CD4-positive, alpha-beta T cell treated with Interleukin-21 for 1 hour (primary cell): ENCODE measurements at regions not wholly inside any gene's neighbourhood (a gene's known extent, or its start where the extent isn't known, plus 50 kb on each side); places are given as distances from the start of the nearest gene placed in this dataset.

Experiments
- DNase-seq: peaks from one replicate; pipeline ENCODE4 v3.0.0-alpha.2; 2020

GRCh38 chrX:66328950-66329596 lies 165.0 kb downstream of the HEPH start:
- DNase-seq, result no peak

GRCh38 chrX:66360894-66361293 lies 196.8 kb downstream of the HEPH start:
- DNase-seq, result no peak

DNA sequence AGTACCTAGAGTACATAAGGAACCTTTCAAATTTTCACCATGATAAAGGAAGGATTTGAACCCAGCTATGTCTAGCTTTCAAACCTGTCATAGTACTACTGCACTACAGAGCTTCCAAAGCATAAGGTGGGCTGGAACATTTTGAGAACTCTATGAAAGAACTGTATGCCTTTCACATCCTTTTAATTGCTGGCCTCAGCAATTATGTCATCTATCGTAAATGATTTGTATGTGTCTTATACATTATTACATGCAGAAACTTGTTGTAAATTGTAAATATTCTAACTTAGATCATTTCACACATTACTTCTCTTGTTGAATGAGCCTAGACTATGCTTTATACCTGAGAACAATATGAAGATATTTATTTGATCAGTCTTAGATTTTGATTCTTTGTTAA lies 220.7 kb downstream of the HEPH start:
- no peak for DNase-seq

GRCh38 chrX:66399273-66399672 lies 235.2 kb downstream of the HEPH start:
- DNase-seq, result no peak

- no peak for DNase-seq
These were observed 236.7 kb downstream of the EDA2R start for GRCh38 chrX:66402165-66402564.

DNA sequence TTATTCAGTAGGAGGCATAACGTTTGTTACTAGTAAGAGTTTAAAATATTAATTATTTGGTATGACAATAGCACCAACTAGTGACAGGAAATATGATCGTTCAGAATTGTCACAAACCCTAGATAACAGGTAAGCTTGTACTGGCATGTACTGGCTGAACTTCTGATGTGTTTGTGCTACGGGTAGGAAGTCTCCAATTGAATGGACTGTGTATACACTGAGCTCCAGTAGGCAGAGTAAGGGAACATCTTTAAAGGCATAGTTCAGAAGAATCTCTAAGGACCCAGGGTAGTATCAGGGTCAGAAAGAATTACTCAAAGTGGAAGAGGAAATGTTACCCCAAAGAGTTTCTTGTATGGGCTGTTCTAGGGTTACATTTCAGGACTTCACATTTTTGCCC lies 230.4 kb downstream of the EDA2R start:
- DNase-seq, result peak; percentile 3

GRCh38 chrX:66410806-66411205 lies 228.1 kb downstream of the EDA2R start:
- DNase-seq, result no peak
